Activated CD4-positive, alpha-beta T cell treated with anti-CD3 and anti-CD28 coated beads, Interleukin-10, Interleukin-2, amounts not matched to agents 100 ng/mL and 50 ng/mL, durations not matched to agents 16 hours and 8 hours (primary cell): ENCODE measurements at regions not wholly inside any gene's neighbourhood (a gene's known extent, or its start where the extent isn't known, plus 50 kb on each side); places are given as distances from the start of the nearest gene placed in this dataset.

Experiments
- DNase-seq: peaks from one replicate; pipeline ENCODE4 v3.0.0-alpha.2; 2020

GRCh38 chr11:128251140-128251539 lies 336.2 kb downstream of the ETS1 start:
- no peak for DNase-seq

GRCh38 chr11:128250482-128250881 lies 336.9 kb downstream of the ETS1 start:
- no peak for DNase-seq

- DNase-seq: no peak
Measured at GRCh38 chr11:128246810-128247594, 340.4 kb downstream of the ETS1 start.

- DNase-seq: no peak
Measured at GRCh38 chr11:128246364-128246801, 341.0 kb downstream of the ETS1 start.

- no peak for DNase-seq
Measured at GRCh38 chr11:128244871-128245270, 342.5 kb downstream of the ETS1 start.

- DNase-seq: no peak
Measured at GRCh38 chr11:128242451-128242850, 344.9 kb downstream of the ETS1 start.

- no peak for DNase-seq
Measured at GRCh38 chr11:128240546-128240945, 346.8 kb downstream of the ETS1 start.

- peak; percentile 5 for DNase-seq
Measured at GRCh38 chr11:128239306-128239705, 348.1 kb downstream of the ETS1 start.

- peak; percentile 75 for DNase-seq
Measured at GRCh38 chr11:128238521-128239265, 348.7 kb downstream of the ETS1 start.

GRCh38 chr11:128236506-128237498 lies 350.6 kb downstream of the ETS1 start:
- DNase-seq: peak; percentile 34

GRCh38 chr11:128235958-128236357 lies 351.4 kb downstream of the ETS1 start:
- no peak for DNase-seq

- no peak for DNase-seq
Measured at GRCh38 chr11:128235426-128235825, 351.9 kb downstream of the ETS1 start.

GRCh38 chr11:128234143-128234542 lies 353.2 kb downstream of the ETS1 start:
- no peak for DNase-seq

GRCh38 chr11:128232588-128232987 lies 354.8 kb downstream of the ETS1 start:
- peak; percentile 89 for DNase-seq

- DNase-seq: peak; percentile 82
Measured at GRCh38 chr11:128231845-128232410, 355.4 kb downstream of the ETS1 start.

GRCh38 chr11:128227466-128227865 lies 359.9 kb downstream of the ETS1 start:
- DNase-seq: peak; percentile 77

- DNase-seq: peak; percentile 46
Measured at GRCh38 chr11:128226106-128226716, 361.1 kb downstream of the ETS1 start.

- no peak for DNase-seq
Measured at GRCh38 chr11:128222245-128222884, 365.0 kb downstream of the ETS1 start.

GRCh38 chr11:128219731-128220120 lies 367.6 kb downstream of the ETS1 start:
- DNase-seq: no peak

- DNase-seq: no peak
Measured at GRCh38 chr11:128216198-128216597, 371.2 kb downstream of the ETS1 start.

- DNase-seq: no peak
Measured at GRCh38 chr11:128215238-128215882, 372.0 kb downstream of the ETS1 start.
